ENCODE measurements at regions not wholly inside any gene's neighbourhood (a gene's known extent, or its start where the extent isn't known, plus 50 kb on each side); places are given as distances from the start of the nearest gene placed in this dataset.

- Histone ChIP-seq H3K9me3 (no peaks in the 10 kb centered on the region), H3K27ac (no peak overlapping the region), H3K4me3 (no peak overlapping the region), H3K36me3 (no peaks in the 10 kb centered on the region), H3K4me1 (ENCODE audit: insufficient read depth) (no peaks in the 10 kb centered on the region), H3K27me3 (no peaks in the 10 kb centered on the region)
- TF ChIP-seq CTCF (IDR thresholded peaks at IDR 0.05), result no peak
- no peak for TF ChIP-seq EP300 (IDR thresholded peaks at IDR 0.05)
- TF ChIP-seq POLR2A (IDR thresholded peaks at IDR 0.05), result no peak
- WGBS, 3 donors, result 13 to 15% (median 14%) methylated on average over 3 of the region's 3 CpGs
- DNase-seq, result no peak
- intact Hi-C loops (cut with DNase I), result no loop called here
Observed at GRCh38 chr9:26523577-26523976, 369.0 kb downstream of the CAAP1 start.

GRCh38 chr9:26520141-26520540 lies 372.5 kb downstream of the CAAP1 start:
- no peak overlapping the region for H3K4me3 ChIP-seq
- 30 to 51% (median 48%) methylated on average over 1 of the region's 1 CpG for WGBS, 3 donors

GRCh38 chr9:26516773-26517343 lies 375.7 kb downstream of the CAAP1 start:
- no peaks in the 10 kb centered on the region for H3K9me3 ChIP-seq
- no peaks in the 10 kb centered on the region for H3K4me1 ChIP-seq (ENCODE audit: insufficient read depth)
- no peak for DNase-seq
- no peak overlapping the region for H3K4me3 ChIP-seq
- WGBS, 3 donors, result 29 to 61% (median 32%) methylated on average over 1 of the region's 1 CpG
- H3K36me3 ChIP-seq, result no peaks in the 10 kb centered on the region
- TF ChIP-seq CTCF (IDR thresholded peaks at IDR 0.05) (no peak), EP300 (IDR thresholded peaks at IDR 0.05) (no peak), POLR2A (IDR thresholded peaks at IDR 0.05) (no peak)
- no peaks in the 10 kb centered on the region for H3K27me3 ChIP-seq
- H3K27ac ChIP-seq, result no peak overlapping the region
- intact Hi-C loops (cut with DNase I), result no loop called here

More at GRCh38 chr9:26520141-26520540, 372.5 kb downstream of the CAAP1 start:
- TF ChIP-seq CTCF (IDR thresholded peaks at IDR 0.05) (no peak), EP300 (IDR thresholded peaks at IDR 0.05) (no peak), POLR2A (IDR thresholded peaks at IDR 0.05) (no peak)
- intact Hi-C loops (cut with DNase I), result no loop called here
- Histone ChIP-seq H3K36me3 (no peaks in the 10 kb centered on the region), H3K9me3 (no peaks in the 10 kb centered on the region), H3K27me3 (no peaks in the 10 kb centered on the region), H3K4me1 (ENCODE audit: insufficient read depth) (no peaks in the 10 kb centered on the region), H3K27ac (no peak overlapping the region)
- no peak for DNase-seq

- TF ChIP-seq EP300 (IDR thresholded peaks at IDR 0.05), result no peak
- no peak for TF ChIP-seq CTCF (IDR thresholded peaks at IDR 0.05)
- no peak for TF ChIP-seq POLR2A (IDR thresholded peaks at IDR 0.05)
- H3K4me1 ChIP-seq (ENCODE audit: insufficient read depth), result no peaks in the 10 kb centered on the region
- intact Hi-C loops (cut with DNase I), result no loop called here
- H3K27me3 ChIP-seq, result no peaks in the 10 kb centered on the region
- H3K9me3 ChIP-seq, result no peaks in the 10 kb centered on the region
- H3K36me3 ChIP-seq, result no peaks in the 10 kb centered on the region
- no peak for DNase-seq
- 69 to 80% (median 76%) methylated on average over 4 of the region's 4 CpGs for whole genome bisulfite sequencing, 3 donors
- H3K4me3 ChIP-seq, result no peak overlapping the region
- no peak overlapping the region for H3K27ac ChIP-seq
Observed at GRCh38 chr9:26513730-26514129, 378.9 kb downstream of the CAAP1 start.
